Upper lobe of left lung (tissue), 4 donors: ENCODE measurements at regions not wholly inside any gene's neighbourhood (a gene's known extent, or its start where the extent isn't known, plus 50 kb on each side); places are given as distances from the start of the nearest gene placed in this dataset.

Source experiments
- CTCF ChIP-seq, 6 experiments: fragments of 450-650 bp in 4 of 6; fragments of 200-600 bp in 2 of 6; sonication (generic) in 2 of 6; IDR thresholded peaks; one replicate each; pipeline ENCODE4 v1.5.1; 2016 to 2019; ENCODE audit warnings: antibody characterized with exemption in 6 of 6
- POLR2AphosphoS5 ChIP-seq, 2 donors: sonication (generic); formaldehyde crosslinking; IDR thresholded peaks; one replicate each; pipeline ENCODE4 v1.5.1; 2017; ENCODE audit warnings: antibody characterized with exemption in 2 of 2

DNA sequence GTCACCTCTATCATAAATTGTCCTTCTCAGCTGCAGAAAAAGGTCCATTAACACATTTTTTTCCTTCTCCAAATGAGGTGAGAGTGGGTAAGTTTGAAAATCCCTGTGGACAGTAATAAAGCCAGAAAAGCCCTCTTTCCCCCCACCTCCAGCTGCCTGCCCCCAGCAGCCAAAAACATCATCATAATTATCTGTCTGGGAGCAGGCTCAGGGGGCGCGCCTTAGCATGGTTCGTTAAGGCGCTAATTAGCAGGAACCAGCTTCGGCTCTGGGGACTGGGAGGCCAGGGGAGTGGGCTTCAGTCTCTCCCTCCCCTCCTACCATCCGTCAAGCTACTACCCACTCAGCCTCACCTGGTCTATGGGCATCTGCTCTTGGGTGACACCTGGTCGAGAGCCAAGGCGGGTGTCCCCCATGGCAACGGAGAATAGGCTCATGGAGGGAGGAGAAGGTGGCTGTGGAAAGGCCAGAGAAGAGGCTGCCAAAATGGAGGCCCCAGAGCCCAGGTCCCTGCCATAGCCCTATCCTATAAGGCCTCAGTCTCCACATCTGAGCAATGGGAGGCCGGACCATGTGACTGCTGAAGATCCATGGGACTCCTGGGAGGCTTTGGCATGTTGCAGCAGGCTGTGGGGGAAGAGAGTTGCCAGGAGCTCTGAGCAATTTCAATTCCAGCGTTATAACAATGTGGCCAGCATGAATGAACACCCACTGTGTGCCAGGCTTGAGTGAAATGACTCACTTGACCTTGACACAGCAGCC lies 140.1 kb upstream of the LINGO1 start:
- TF ChIP-seq POLR2AphosphoS5 (IDR thresholded peaks at IDR 0.05) (no peak), CTCF (IDR thresholded peaks at IDR 0.05) (no peak)
